Fibroblast of lung (primary cell): ENCODE measurements at regions not wholly inside any gene's neighbourhood (a gene's known extent, or its start where the extent isn't known, plus 50 kb on each side); places are given as distances from the start of the nearest gene placed in this dataset.

ENCODE experiments used
- CTCF ChIP-seq, 2 donors: IDR thresholded peaks in 1 of 2; conservative IDR thresholded peaks in 1 of 2; 1 replicate in 1 of 2; 2 replicates in 1 of 2; pipeline ENCODE4 v1.5.1; 2011 to 2012; ENCODE audit warnings: low read length in 2 of 2, control low read depth in 1 of 2, inconsistent platforms in 1 of 2, low read depth in 1 of 2, mild to moderate bottlenecking in 1 of 2
- EZH2 ChIP-seq: IDR thresholded peaks from 2 replicates; pipeline ENCODE4 v1.5.1; 2012; ENCODE audit warnings: low read length, control low read depth, mild to moderate bottlenecking; ENCODE audit errors: missing control alignments

GRCh38 chr16:51553910-51554309 lies 402.8 kb upstream of the SALL1 start:
- TF ChIP-seq CTCF (conservative IDR thresholded peaks at IDR 0.05 in 1 of 2, IDR thresholded peaks at IDR 0.05 in 1 of 2; ENCODE audit: low read depth in 1 of 2, low read length in 2 of 2) = no peak
- no peak for TF ChIP-seq EZH2
